ENCODE measurements at regions not wholly inside any gene's neighbourhood (a gene's known extent, or its start where the extent isn't known, plus 50 kb on each side); places are given as distances from the start of the nearest gene placed in this dataset.

DNA sequence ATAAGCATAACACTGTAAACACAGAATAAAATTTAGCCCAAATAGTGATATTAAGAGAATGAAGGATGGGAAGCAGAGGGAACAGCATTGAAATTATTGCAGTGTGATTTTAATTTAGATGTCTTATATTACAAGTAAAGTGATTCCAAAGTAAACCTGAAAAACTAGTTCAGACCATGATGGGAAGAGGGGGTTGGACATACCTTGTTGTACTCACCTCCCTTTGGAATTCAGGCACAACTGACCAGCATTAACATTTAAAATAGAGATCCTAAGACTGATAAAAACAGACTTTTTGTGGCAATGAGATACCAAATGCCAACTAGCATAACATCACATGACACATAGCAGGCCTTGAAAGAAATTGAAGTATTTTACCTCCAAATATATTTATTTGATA lies 210.0 kb upstream of the ADRA1D start:
- H3K4me2 ChIP-seq (ENCODE audit: insufficient read depth, insufficient read length, low read length) = no peak overlapping the region
- H3K79me2 ChIP-seq (ENCODE audit: insufficient read depth, low read length) = no peaks in the 10 kb centered on the region
- H2BK15ac ChIP-seq (ENCODE audit: low read depth, low read length) = no peak overlapping the region
- no peak overlapping the region for H4K8ac ChIP-seq (replicated peaks; ENCODE audit: insufficient read length, low read depth, low read length)
- Mint-ChIP-seq H3K27ac (no peak overlapping the region), H3K4me1 (peaks cover 25 to 37% of the 10 kb centered on the region in 2 experiments), H3K9me3 (peaks cover 8 to 11% of the 10 kb centered on the region in 2 experiments; a peak in 3 of 5 replicates), H3K27me3 (ENCODE audit: low read depth) (no peaks in the 10 kb centered on the region), H3K36me3 (ENCODE audit: insufficient read depth in 1 of 3, low read depth in 3 of 3) (peaks cover 0 to 17% (median 3%) of the 10 kb centered on the region in 3 experiments; a peak in 5 of 7 replicates), H3K4me3 (no peak overlapping the region)
- H2BK20ac ChIP-seq (ENCODE audit: low read depth, low read length, poor library complexity, severe bottlenecking) = no peak overlapping the region
- no peak overlapping the region for H3K18ac ChIP-seq (ENCODE audit: insufficient read length, low read depth, low read length)
- H3K79me1 ChIP-seq (ENCODE audit: insufficient read depth, low read depth, low read length, poor library complexity, severe bottlenecking) = no peaks in the 10 kb centered on the region
- TF ChIP-seq, protein P1, sequence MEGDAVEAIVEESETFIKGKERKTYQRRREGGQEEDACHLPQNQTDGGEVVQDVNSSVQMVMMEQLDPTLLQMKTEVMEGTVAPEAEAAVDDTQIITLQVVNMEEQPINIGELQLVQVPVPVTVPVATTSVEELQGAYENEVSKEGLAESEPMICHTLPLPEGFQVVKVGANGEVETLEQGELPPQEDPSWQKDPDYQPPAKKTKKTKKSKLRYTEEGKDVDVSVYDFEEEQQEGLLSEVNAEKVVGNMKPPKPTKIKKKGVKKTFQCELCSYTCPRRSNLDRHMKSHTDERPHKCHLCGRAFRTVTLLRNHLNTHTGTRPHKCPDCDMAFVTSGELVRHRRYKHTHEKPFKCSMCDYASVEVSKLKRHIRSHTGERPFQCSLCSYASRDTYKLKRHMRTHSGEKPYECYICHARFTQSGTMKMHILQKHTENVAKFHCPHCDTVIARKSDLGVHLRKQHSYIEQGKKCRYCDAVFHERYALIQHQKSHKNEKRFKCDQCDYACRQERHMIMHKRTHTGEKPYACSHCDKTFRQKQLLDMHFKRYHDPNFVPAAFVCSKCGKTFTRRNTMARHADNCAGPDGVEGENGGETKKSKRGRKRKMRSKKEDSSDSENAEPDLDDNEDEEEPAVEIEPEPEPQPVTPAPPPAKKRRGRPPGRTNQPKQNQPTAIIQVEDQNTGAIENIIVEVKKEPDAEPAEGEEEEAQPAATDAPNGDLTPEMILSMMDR (conservative IDR thresholded peaks at IDR 0.05) = no peak
- no peak overlapping the region for H2BK12ac ChIP-seq (ENCODE audit: insufficient read length, low read depth, low read length)
- no peak overlapping the region for H3K4ac ChIP-seq (ENCODE audit: low read depth, low read length)
- H3K56ac ChIP-seq (ENCODE audit: insufficient read length, low read depth, low read length) = no peak overlapping the region
- H4K91ac ChIP-seq (ENCODE audit: insufficient read length, low read depth, low read length) = no peak overlapping the region
- no peak overlapping the region for H2AFZ ChIP-seq (ENCODE audit: low read length)
- H3K23me2 ChIP-seq (ENCODE audit: insufficient read length, low read depth, low read length, poor library complexity, severe bottlenecking) = no peaks in the 10 kb centered on the region
- H3K23ac ChIP-seq (ENCODE audit: insufficient read length, low read depth, low read length) = no peak overlapping the region
- no peaks in the 10 kb centered on the region for H3K9me3 ChIP-seq (ENCODE audit: control insufficient read depth, low read depth, low read length)
- no peak overlapping the region for H3K27ac ChIP-seq (ENCODE audit: insufficient read length, low read depth, low read length)
- H2BK5ac ChIP-seq (ENCODE audit: insufficient read length, low read length) = no peak overlapping the region
- H2BK120ac ChIP-seq (ENCODE audit: low read depth, low read length, poor library complexity, severe bottlenecking) = no peak overlapping the region
- no peak overlapping the region for H2AK5ac ChIP-seq (ENCODE audit: insufficient read length, low read length)
- no peak overlapping the region for H3K14ac ChIP-seq (ENCODE audit: insufficient read depth, low read length)
- no peak overlapping the region for H3T11ph ChIP-seq (ENCODE audit: low read length)
- H4K5ac ChIP-seq (ENCODE audit: insufficient read length, low read depth, low read length) = no peak overlapping the region
- H3K27me3 ChIP-seq (ENCODE audit: insufficient read depth, low read length) = no peaks in the 10 kb centered on the region
- no peak overlapping the region for H3K9ac ChIP-seq (ENCODE audit: extremely low read depth, insufficient read length, low read length)
- DNase-seq = no peak
- peaks cover 5% of the 10 kb centered on the region; the same call in 1 of the 2 replicates for H3K4me1 ChIP-seq (ENCODE audit: insufficient read depth, low read length)
- no peaks in the 10 kb centered on the region for H4K20me1 ChIP-seq (ENCODE audit: control insufficient read depth, insufficient read depth, insufficient read length)

All from H9 (cell line).